Retinal pigment epithelial cell (primary cell): ENCODE measurements at regions not wholly inside any gene's neighbourhood (a gene's known extent, or its start where the extent isn't known, plus 50 kb on each side); places are given as distances from the start of the nearest gene placed in this dataset.

Experiments used
- DNase-seq: peaks from one replicate; pipeline ENCODE4 v3.0.0-alpha.2; 2010; ENCODE audit warnings: low read depth
- H3K4me3 ChIP-seq: 2 replicates; pipeline ENCODE4 v1.5.1; 2011; ENCODE audit warnings: mild to moderate bottlenecking, low read length, control low read depth, moderate library complexity
- CTCF ChIP-seq: conservative IDR thresholded peaks from 2 replicates; pipeline ENCODE4 v1.5.1; 2011; ENCODE audit warnings: low read depth, low read length, control low read depth, inconsistent platforms

- no peak for TF ChIP-seq CTCF
- no peak for DNase-seq
Measured at GRCh38 chr6:33856031-33856590, 52.3 kb upstream of the MLN start.

GRCh38 chr6:33854572-33855030 lies 50.8 kb upstream of the MLN start:
- H3K4me3 ChIP-seq = no peak overlapping the region
- TF ChIP-seq CTCF = no peak
- no peak for DNase-seq

More at GRCh38 chr6:33856031-33856590, 52.3 kb upstream of the MLN start:
- H3K4me3 ChIP-seq = no peak overlapping the region

- DNase-seq = no peak
- no peak for TF ChIP-seq CTCF
Measured at GRCh38 chr6:33853736-33854135, 49.9 kb upstream of the MLN start.

More at GRCh38 chr6:33853736-33854135, 49.9 kb upstream of the MLN start:
- no peak overlapping the region for H3K4me3 ChIP-seq
